ENCODE measurements at regions not wholly inside any gene's neighbourhood (a gene's known extent, or its start where the extent isn't known, plus 50 kb on each side); places are given as distances from the start of the nearest gene placed in this dataset.

DNA sequence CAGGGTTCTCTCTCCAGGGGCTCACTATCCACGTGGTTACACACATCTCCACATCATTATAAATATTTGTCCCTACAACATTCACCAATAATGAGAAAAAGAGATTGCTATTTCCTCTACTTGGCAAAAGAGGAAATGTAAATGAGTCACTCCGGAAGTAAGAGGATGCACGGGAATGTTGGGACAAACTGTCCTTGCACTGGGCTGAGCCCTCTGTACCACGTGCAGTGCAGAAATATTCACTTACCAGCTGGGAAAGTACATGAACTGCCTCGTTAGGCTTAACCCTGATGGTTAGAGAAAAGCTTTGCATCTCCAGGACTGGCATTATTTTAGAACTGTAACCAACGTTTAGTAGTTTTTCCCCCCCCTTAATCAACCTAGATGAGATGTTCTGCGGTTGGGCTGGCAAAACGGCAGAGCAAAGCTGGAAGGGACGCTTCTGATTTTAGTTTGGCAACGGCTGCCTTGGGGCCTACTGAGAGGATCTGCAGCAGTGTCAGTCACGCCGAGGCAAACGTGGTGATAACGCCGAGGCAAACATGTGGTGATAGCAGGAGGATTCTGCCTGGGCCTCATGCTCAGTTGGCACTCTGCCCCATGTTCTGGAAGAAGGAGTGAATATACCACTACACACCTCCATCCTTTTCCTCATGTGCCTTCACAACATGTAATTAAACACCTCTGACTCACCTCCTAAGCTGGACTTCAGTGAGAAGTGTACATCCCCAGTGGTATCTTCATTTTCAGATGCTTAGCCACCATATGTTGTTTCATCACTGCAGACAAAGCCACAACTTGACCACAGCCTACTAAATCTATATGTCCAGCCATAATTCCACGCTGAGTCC, 661.4 kb upstream of the KLF4 start:
- WGBS, 2 donors, result 75 to 76% methylated on average over 16 of the region's 16 CpGs
- Histone ChIP-seq H3K36me3 (ENCODE audit: control insufficient read depth in 1 of 2, insufficient read depth in 2 of 2, low read length in 1 of 2) (no peaks in the 10 kb centered on the region), H3K27me3 (ENCODE audit: control insufficient read depth in 1 of 2, insufficient read depth in 2 of 2, low read length in 1 of 2) (no peaks in the 10 kb centered on the region), H3K4me3 (ENCODE audit: low read length in 2 of 2) (no peak overlapping the region), H3K4me1 (ENCODE audit: control insufficient read depth in 1 of 2, insufficient read depth in 2 of 2, low read length in 2 of 2) (no peaks in the 10 kb centered on the region), H3K9me3 (ENCODE audit: control insufficient read depth, low read length) (peaks cover 2% of the 10 kb centered on the region), H3K27ac (ENCODE audit: low read depth in 1 of 2, low read length in 2 of 2) (no peak overlapping the region)
- intact Hi-C loops (cut with DNase I), result no loop called here
- ATAC-seq (ENCODE audit: low FRiP score) (no peak), DNase-seq (no peak)

GRCh38 chr9:108149326-108149725, 659.8 kb upstream of the KLF4 start:
- Histone ChIP-seq H3K4me3 (ENCODE audit: low read length in 2 of 2) (no peak overlapping the region), H3K27me3 (ENCODE audit: control insufficient read depth in 1 of 2, insufficient read depth in 2 of 2, low read length in 1 of 2) (no peaks in the 10 kb centered on the region), H3K9me3 (ENCODE audit: control insufficient read depth, low read length) (peaks cover 2% of the 10 kb centered on the region), H3K27ac (ENCODE audit: low read depth in 1 of 2, low read length in 2 of 2) (no peak overlapping the region), H3K36me3 (ENCODE audit: control insufficient read depth in 1 of 2, insufficient read depth in 2 of 2, low read length in 1 of 2) (no peaks in the 10 kb centered on the region), H3K4me1 (ENCODE audit: control insufficient read depth in 1 of 2, insufficient read depth in 2 of 2, low read length in 2 of 2) (no peaks in the 10 kb centered on the region)
- intact Hi-C loops (cut with DNase I), result no loop called here
- no peak for DNase-seq
- no peak for ATAC-seq (ENCODE audit: low FRiP score)
- WGBS, 2 donors, result 60 to 71% methylated on average over 4 of the region's 4 CpGs

GRCh38 chr9:108142504-108143201, 653.1 kb upstream of the KLF4 start:
- intact Hi-C loops (cut with DNase I), result loop anchor here in 1 of 2 donors (5.0 kb wide), 1 partner anchor 655 kb away; the partner anchor contains the start of gene KLF4
- peak; percentile 86 to 89 for DNase-seq
- Histone ChIP-seq H3K27ac (ENCODE audit: low read depth in 1 of 2, low read length in 2 of 2) (peak overlapping the region in 1 of 2 donors; percentile 96), H3K4me3 (ENCODE audit: low read length in 2 of 2) (no peak overlapping the region), H3K9me3 (ENCODE audit: control insufficient read depth, low read length) (peaks cover 2% of the 10 kb centered on the region), H3K36me3 (ENCODE audit: control insufficient read depth in 1 of 2, insufficient read depth in 2 of 2, low read length in 1 of 2) (no peaks in the 10 kb centered on the region), H3K27me3 (ENCODE audit: control insufficient read depth in 1 of 2, insufficient read depth in 2 of 2, low read length in 1 of 2) (no peaks in the 10 kb centered on the region), H3K4me1 (ENCODE audit: control insufficient read depth in 1 of 2, insufficient read depth in 2 of 2, low read length in 2 of 2) (peaks cover 0 to 9% of the 10 kb centered on the region in 2 donors)
- ATAC-seq (ENCODE audit: low FRiP score), result peak; percentile 95
- 7 to 9% methylated on average over 10 of the region's 10 CpGs for WGBS, 2 donors

DNA sequence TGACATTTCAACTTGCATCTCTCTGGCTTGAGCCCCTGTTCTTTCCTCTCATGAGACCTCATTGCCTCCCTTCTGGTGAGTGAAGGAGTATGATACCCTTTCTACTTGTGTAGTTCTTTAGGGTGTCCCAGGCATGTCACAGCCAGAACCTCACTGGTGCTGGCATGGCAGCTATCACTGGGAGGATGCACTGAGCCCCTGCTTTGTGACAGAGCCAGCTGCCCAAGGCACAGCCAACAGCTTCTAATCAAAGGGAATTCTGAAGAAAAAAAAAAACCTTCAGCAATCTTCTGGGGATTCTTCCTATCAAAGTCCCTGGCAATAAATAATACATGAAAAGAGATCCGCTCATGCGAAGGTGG, 652.6 kb upstream of the KLF4 start:
- Histone ChIP-seq H3K27me3 (ENCODE audit: control insufficient read depth in 1 of 2, insufficient read depth in 2 of 2, low read length in 1 of 2) (no peaks in the 10 kb centered on the region), H3K9me3 (ENCODE audit: control insufficient read depth, low read length) (peaks cover 2% of the 10 kb centered on the region), H3K36me3 (ENCODE audit: control insufficient read depth in 1 of 2, insufficient read depth in 2 of 2, low read length in 1 of 2) (no peaks in the 10 kb centered on the region), H3K4me1 (ENCODE audit: control insufficient read depth in 1 of 2, insufficient read depth in 2 of 2, low read length in 2 of 2) (peaks cover 0 to 9% of the 10 kb centered on the region in 2 donors), H3K4me3 (ENCODE audit: low read length in 2 of 2) (no peak overlapping the region), H3K27ac (ENCODE audit: low read depth in 1 of 2, low read length in 2 of 2) (peak overlapping the region in 1 of 2 donors; percentile 96)
- WGBS, 2 donors, result 55 to 64% methylated on average over 2 of the region's 2 CpGs
- ATAC-seq (ENCODE audit: low FRiP score) (no peak), DNase-seq (no peak)
- intact Hi-C loops (cut with DNase I), result loop anchor here in 1 of 2 donors (5.0 kb wide), 1 partner anchor 655 kb away; the partner anchor contains the start of gene KLF4

DNA sequence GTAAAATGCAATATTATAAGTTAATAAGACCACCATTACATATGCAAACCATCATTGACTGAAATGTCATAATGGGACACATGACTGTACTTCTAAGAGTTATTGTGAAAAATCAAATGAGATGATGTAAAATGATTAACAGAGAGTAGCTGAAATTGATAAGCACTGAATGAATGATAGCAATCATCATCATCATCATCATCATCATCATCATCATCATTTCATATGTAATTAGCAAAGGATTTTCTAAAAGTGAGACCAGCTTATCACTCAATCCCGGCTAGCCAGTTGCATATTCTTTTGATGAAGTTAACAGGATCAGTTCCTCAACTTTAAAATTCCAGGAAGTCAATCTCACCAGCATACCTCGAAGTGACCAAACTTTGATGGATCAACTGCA, 650.3 kb upstream of the KLF4 start:
- Histone ChIP-seq H3K27me3 (ENCODE audit: control insufficient read depth in 1 of 2, insufficient read depth in 2 of 2, low read length in 1 of 2) (no peaks in the 10 kb centered on the region), H3K36me3 (ENCODE audit: control insufficient read depth in 1 of 2, insufficient read depth in 2 of 2, low read length in 1 of 2) (no peaks in the 10 kb centered on the region), H3K27ac (ENCODE audit: low read depth in 1 of 2, low read length in 2 of 2) (no peak overlapping the region), H3K9me3 (ENCODE audit: control insufficient read depth, low read length) (no peaks in the 10 kb centered on the region), H3K4me1 (ENCODE audit: control insufficient read depth in 1 of 2, insufficient read depth in 2 of 2, low read length in 2 of 2) (peaks cover 0 to 9% of the 10 kb centered on the region in 2 donors), H3K4me3 (ENCODE audit: low read length in 2 of 2) (no peak overlapping the region)
- 85 to 96% methylated on average over 2 of the region's 2 CpGs for WGBS, 2 donors
- no peak for DNase-seq
- ATAC-seq (ENCODE audit: low FRiP score), result no peak
- intact Hi-C loops (cut with DNase I), result loop anchor here in 1 of 2 donors (5.0 kb wide), 1 partner anchor 653 kb away; the partner anchor contains the start of gene KLF4

DNA sequence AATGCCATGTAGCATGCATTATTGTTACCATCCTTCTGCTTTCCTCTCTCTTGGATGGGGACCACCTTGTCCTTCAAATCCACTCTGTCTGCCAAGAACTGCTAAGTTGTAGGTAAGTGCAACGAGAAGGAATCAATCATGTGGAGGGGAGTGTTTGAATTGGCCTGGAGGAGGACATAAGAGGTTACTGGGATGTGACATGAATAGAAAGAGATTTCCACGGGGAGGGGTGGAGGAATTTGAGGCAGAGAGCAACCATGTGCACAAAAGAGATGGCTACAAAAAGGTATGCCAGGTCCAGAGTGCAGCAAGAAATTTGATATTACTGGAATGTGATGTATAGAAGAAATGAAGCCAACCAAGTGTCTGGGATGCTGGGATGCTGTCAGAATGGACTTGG, 648.9 kb upstream of the KLF4 start:
- no peak overlapping the region for H3K4me3 ChIP-seq (ENCODE audit: low read length in 2 of 2)
- H3K9me3 ChIP-seq (ENCODE audit: control insufficient read depth, low read length), result no peaks in the 10 kb centered on the region
- H3K4me1 ChIP-seq (ENCODE audit: control insufficient read depth in 1 of 2, insufficient read depth in 2 of 2, low read length in 2 of 2), result peaks cover 0 to 9% of the 10 kb centered on the region in 2 donors
- H3K36me3 ChIP-seq (ENCODE audit: control insufficient read depth in 1 of 2, insufficient read depth in 2 of 2, low read length in 1 of 2), result no peaks in the 10 kb centered on the region
- H3K27ac ChIP-seq (ENCODE audit: low read depth in 1 of 2, low read length in 2 of 2), result no peak overlapping the region
- H3K27me3 ChIP-seq (ENCODE audit: control insufficient read depth in 1 of 2, insufficient read depth in 2 of 2, low read length in 1 of 2), result no peaks in the 10 kb centered on the region
- intact Hi-C loops (cut with DNase I), result no loop called here
- 59 to 71% methylated on average over 2 of the region's 2 CpGs for WGBS, 2 donors
- ATAC-seq (ENCODE audit: low FRiP score) (no peak), DNase-seq (no peak)

- no peak for DNase-seq
- 27 to 31% methylated on average over 1 of the region's 1 CpG for WGBS, 2 donors
- Histone ChIP-seq H3K4me1 (ENCODE audit: control insufficient read depth in 1 of 2, insufficient read depth in 2 of 2, low read length in 2 of 2) (peaks cover 0 to 1% of the 10 kb centered on the region in 2 donors), H3K36me3 (ENCODE audit: control insufficient read depth in 1 of 2, insufficient read depth in 2 of 2, low read length in 1 of 2) (no peaks in the 10 kb centered on the region), H3K27ac (ENCODE audit: low read depth in 1 of 2, low read length in 2 of 2) (no peak overlapping the region), H3K27me3 (ENCODE audit: control insufficient read depth in 1 of 2, insufficient read depth in 2 of 2, low read length in 1 of 2) (no peaks in the 10 kb centered on the region), H3K4me3 (ENCODE audit: low read length in 2 of 2) (no peak overlapping the region), H3K9me3 (ENCODE audit: control insufficient read depth, low read length) (no peaks in the 10 kb centered on the region)
- no peak for ATAC-seq (ENCODE audit: low FRiP score)
- intact Hi-C loops (cut with DNase I), result no loop called here
Measured at GRCh38 chr9:108136656-108137055, 647.1 kb upstream of the KLF4 start.

- Histone ChIP-seq H3K4me3 (ENCODE audit: low read length in 2 of 2) (no peak overlapping the region), H3K27ac (ENCODE audit: low read depth in 1 of 2, low read length in 2 of 2) (no peak overlapping the region), H3K36me3 (ENCODE audit: control insufficient read depth in 1 of 2, insufficient read depth in 2 of 2, low read length in 1 of 2) (no peaks in the 10 kb centered on the region), H3K27me3 (ENCODE audit: control insufficient read depth in 1 of 2, insufficient read depth in 2 of 2, low read length in 1 of 2) (no peaks in the 10 kb centered on the region), H3K9me3 (ENCODE audit: control insufficient read depth, low read length) (no peaks in the 10 kb centered on the region), H3K4me1 (ENCODE audit: control insufficient read depth in 1 of 2, insufficient read depth in 2 of 2, low read length in 2 of 2) (no peaks in the 10 kb centered on the region)
- ATAC-seq (ENCODE audit: low FRiP score), result no peak
- intact Hi-C loops (cut with DNase I), result no loop called here
- WGBS, 2 donors, result 93% methylated on average over 4 of the region's 4 CpGs
- no peak for DNase-seq
Measured at GRCh38 chr9:108134486-108135128, 645.0 kb upstream of the KLF4 start.
